ENCODE measurements at regions not wholly inside any gene's neighbourhood (a gene's known extent, or its start where the extent isn't known, plus 50 kb on each side); places are given as distances from the start of the nearest gene placed in this dataset.

DNA sequence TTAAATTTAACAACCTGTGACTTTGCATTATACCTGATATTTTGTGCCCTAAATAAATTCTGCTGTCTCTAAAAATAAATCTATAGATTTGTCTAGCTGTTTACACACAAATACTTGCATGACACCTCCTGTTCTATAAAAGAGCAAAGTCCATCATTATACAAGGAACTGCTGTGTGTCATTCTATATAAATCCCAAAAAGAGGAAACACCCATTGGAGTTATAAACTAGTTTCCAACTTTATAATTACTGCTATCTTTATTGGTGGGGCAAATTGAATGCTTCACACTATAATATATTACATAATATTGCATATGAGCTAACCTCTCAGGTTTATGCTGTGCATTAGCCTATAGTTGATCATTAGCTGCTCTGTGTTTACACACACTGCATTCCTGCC lies 504.4 kb downstream of the SATB2 start:
- no peaks in the 10 kb centered on the region for H3K27me3 ChIP-seq
- no peaks in the 10 kb centered on the region for H3K9me3 ChIP-seq (ENCODE audit: low read depth)
- no peak for TF ChIP-seq CTCF (IDR thresholded peaks at IDR 0.05; ENCODE audit: low read depth, low read length)
- no peak overlapping the region for H3K27ac ChIP-seq
- H3K36me3 ChIP-seq = no peaks in the 10 kb centered on the region
- DNase-seq (ENCODE audit: low read depth in 1 of 2, low spot score in 1 of 2) = no peak
- no peak overlapping the region for H3K4me3 ChIP-seq
- no peaks in the 10 kb centered on the region for H3K4me1 ChIP-seq (ENCODE audit: low read depth)

DNA sequence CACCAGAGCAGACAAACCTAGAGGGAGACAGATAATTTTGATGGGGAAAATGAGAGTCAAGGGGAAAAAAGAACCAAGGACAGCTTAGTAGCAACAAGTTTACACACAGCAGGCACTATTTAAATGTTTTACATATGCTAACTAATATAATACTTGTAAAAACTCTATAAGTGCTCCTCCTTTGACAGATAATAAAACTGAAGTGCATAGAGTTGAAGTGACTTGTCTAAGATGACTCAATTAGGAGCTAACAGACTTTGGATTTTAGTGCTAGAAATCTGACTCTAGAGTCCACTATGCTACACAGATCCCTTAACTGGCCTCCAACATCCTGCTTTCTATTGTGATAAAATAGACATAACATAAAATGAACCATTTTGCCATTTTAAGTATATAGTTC lies 506.9 kb downstream of the SATB2 start:
- H3K9me3 ChIP-seq (ENCODE audit: low read depth) = no peaks in the 10 kb centered on the region
- no peak for TF ChIP-seq CTCF (IDR thresholded peaks at IDR 0.05; ENCODE audit: low read depth, low read length)
- H3K36me3 ChIP-seq = no peaks in the 10 kb centered on the region
- no peaks in the 10 kb centered on the region for H3K27me3 ChIP-seq
- no peak overlapping the region for H3K4me3 ChIP-seq
- no peaks in the 10 kb centered on the region for H3K4me1 ChIP-seq (ENCODE audit: low read depth)
- H3K27ac ChIP-seq = no peak overlapping the region
- no peak for DNase-seq (ENCODE audit: low read depth in 1 of 2, low spot score in 1 of 2)

DNA sequence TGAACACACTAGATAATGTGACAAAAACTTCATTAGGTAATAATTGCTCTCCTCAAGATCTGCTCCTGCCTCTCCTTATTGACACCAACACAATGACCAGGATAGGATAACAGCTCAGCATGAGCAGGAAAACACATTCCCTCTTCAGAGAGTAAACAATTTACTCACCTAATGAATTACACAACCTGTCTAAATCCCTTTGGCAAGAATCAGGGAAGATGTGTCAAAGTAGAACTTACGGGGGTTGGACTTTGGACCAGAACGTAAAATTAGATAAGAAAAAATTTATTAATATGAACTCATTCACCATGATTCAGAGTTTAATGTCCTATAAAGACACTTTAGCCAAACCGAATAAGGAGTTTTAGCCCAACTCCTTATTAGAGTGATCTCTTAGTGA lies 512.2 kb downstream of the SATB2 start:
- no peak for DNase-seq (ENCODE audit: low read depth in 1 of 2, low spot score in 1 of 2)
- no peaks in the 10 kb centered on the region for H3K27me3 ChIP-seq
- no peaks in the 10 kb centered on the region for H3K36me3 ChIP-seq
- no peaks in the 10 kb centered on the region for H3K4me1 ChIP-seq (ENCODE audit: low read depth)
- TF ChIP-seq CTCF (IDR thresholded peaks at IDR 0.05; ENCODE audit: low read depth, low read length) = no peak
- no peak overlapping the region for H3K27ac ChIP-seq
- no peaks in the 10 kb centered on the region for H3K9me3 ChIP-seq (ENCODE audit: low read depth)
- no peak overlapping the region for H3K4me3 ChIP-seq

DNA sequence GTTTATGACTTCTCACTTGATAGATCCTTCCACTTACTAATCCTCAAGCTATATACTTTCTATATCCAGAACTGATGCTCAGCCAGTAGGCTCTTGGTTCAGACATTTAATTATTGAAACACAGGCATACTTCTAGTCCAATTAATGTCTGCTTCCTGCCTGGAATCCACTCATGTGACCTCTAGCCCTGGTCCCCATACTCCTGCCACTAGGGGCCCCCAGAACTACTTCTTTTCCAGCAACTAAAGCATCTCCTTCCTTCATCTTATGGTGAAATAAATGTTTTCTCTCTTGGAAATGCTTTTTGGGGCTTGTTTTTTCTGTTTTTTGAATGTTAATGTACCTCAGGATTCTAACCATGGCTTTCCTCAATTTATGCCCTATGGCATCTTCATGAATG lies 527.6 kb downstream of the SATB2 start:
- DNase-seq (ENCODE audit: low read depth in 1 of 2, low spot score in 1 of 2) = no peak
- no peaks in the 10 kb centered on the region for H3K27me3 ChIP-seq
- no peaks in the 10 kb centered on the region for H3K4me1 ChIP-seq (ENCODE audit: low read depth)
- no peaks in the 10 kb centered on the region for H3K9me3 ChIP-seq (ENCODE audit: low read depth)
- TF ChIP-seq CTCF (IDR thresholded peaks at IDR 0.05; ENCODE audit: low read depth, low read length) = no peak
- H3K27ac ChIP-seq = no peak overlapping the region
- no peak overlapping the region for H3K4me3 ChIP-seq
- no peaks in the 10 kb centered on the region for H3K36me3 ChIP-seq

DNA sequence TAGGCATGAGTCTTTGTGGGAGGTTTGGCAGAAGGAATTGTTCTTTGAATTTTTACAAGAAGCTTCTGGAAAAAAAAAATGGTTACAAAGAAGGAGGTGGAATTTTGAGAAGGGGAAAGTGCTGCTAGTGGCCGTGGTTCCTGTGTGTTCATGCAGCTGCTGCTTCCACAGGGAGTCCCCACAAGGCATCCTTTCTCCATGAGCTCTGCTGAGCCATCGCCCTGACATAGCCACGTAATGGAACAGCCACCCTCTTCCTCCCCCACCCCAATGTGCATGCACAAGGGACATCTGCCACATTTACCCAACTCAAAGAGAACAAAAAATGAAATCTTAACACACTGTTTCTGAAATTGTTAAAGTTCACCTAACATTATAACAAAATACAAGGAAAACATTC lies 529.7 kb downstream of the SATB2 start:
- H3K9me3 ChIP-seq (ENCODE audit: low read depth) = no peaks in the 10 kb centered on the region
- DNase-seq (ENCODE audit: low read depth in 1 of 2, low spot score in 1 of 2) = no peak
- no peak overlapping the region for H3K27ac ChIP-seq
- H3K4me1 ChIP-seq (ENCODE audit: low read depth) = no peaks in the 10 kb centered on the region
- no peak for TF ChIP-seq CTCF (IDR thresholded peaks at IDR 0.05; ENCODE audit: low read depth, low read length)
- H3K27me3 ChIP-seq = no peaks in the 10 kb centered on the region
- no peaks in the 10 kb centered on the region for H3K36me3 ChIP-seq
- no peak overlapping the region for H3K4me3 ChIP-seq

Measured in cardiac muscle cell (in vitro differentiated cells and primary cell).